K562 (cell line): ENCODE measurements at regions not wholly inside any gene's neighbourhood (a gene's known extent, or its start where the extent isn't known, plus 50 kb on each side); places are given as distances from the start of the nearest gene placed in this dataset.

Source experiments
- ATAC-seq: fragments of 200-7000 bp; cut with Tn5 transposase; 3 replicates; pipeline ENCODE4 v1.9.1; 2020; ENCODE audit warnings: moderate library complexity
- BruUV-seq: library from RNA; stranded (reverse); fragments of 400-500 nt; replicated peaks from 2 replicates; lab custom pipeline; 2021; lab: Mats Ljungman, UMichigan
- CTCF ChIA-PET: fragments of 300-600 bp; formaldehyde crosslinking; extraction: SDS; loops from one replicate; lab custom pipeline; 2021; ENCODE audit warnings: low intra/inter-chr PET ratio; lab: Yijun Ruan, JAX
- POLR2A ChIA-PET: fragments of 300-600, 350-650 bp; sonication (Branson Sonifier 250); formaldehyde crosslinking; extraction: SDS; loops from one replicate; lab custom pipeline; 2021; ENCODE audit warnings: antibody characterized with exemption, inconsistent platforms; lab: Yijun Ruan, JAX
- DNase-seq, 4 experiments: peaks; one replicate each; pipeline versions ENCODE4 v3.0.0 to v3.0.0-alpha.2; 2011 to 2018; ENCODE audit warnings: low spot score in 3 of 4, mixed read lengths in 3 of 4; ENCODE audit errors: extremely low read depth in 1 of 4
- FAIRE-seq: peaks from 2 replicates; lab custom pipeline; 2011; peaks lifted over from hg19 to GRCh38; lab: Jason Lieb, UNC
- H2AFZ ChIP-seq: 2 replicates; pipeline ENCODE4 v1.6.0; 2011; ENCODE audit warnings: low read depth, low read length, control low read depth, inconsistent platforms
- H3K27ac ChIP-seq: fragments of 200-600 bp; 3 replicates; pipeline ENCODE4 v1.8.0; 2011; ENCODE audit warnings: low read depth, mild to moderate bottlenecking, control low read depth, inconsistent platforms, low read length, moderate library complexity, mixed read lengths; ENCODE audit errors: extremely low read depth
- H3K27me3 ChIP-seq, 2 experiments: fragments of 300-600 bp in 1 of 2; 2 replicates in 1 of 2; 3 replicates in 1 of 2; pipeline versions ENCODE4 v1.6.0 to v1.8.0; 2011; ENCODE audit warnings: inconsistent platforms in 2 of 2, low read length in 2 of 2, mild to moderate bottlenecking in 1 of 2, mixed read lengths in 1 of 2, moderate library complexity in 1 of 2; ENCODE audit not compliant: control insufficient read depth in 2 of 2, insufficient read depth in 2 of 2
- H3K36me3 ChIP-seq: fragments of 300-600 bp; 3 replicates; pipeline ENCODE4 v1.8.0; 2011; ENCODE audit warnings: mild to moderate bottlenecking, low read length, inconsistent platforms; ENCODE audit not compliant: control insufficient read depth, insufficient read depth
- H3K4me1 ChIP-seq, 2 experiments: fragments of 200-600 bp in 1 of 2; replicated peaks in 1 of 2; 2 replicates in 1 of 2; 3 replicates in 1 of 2; pipeline versions ENCODE4 v1.5.1 to v1.8.0; 2011; ENCODE audit warnings: inconsistent platforms in 2 of 2, low read length in 2 of 2, mild to moderate bottlenecking in 1 of 2, mixed read lengths in 1 of 2, moderate library complexity in 1 of 2; ENCODE audit not compliant: control insufficient read depth in 2 of 2, insufficient read depth in 2 of 2
- H3K4me2 ChIP-seq: 2 replicates; pipeline ENCODE4 v1.6.1; 2011; ENCODE audit warnings: low read length, control low read depth, inconsistent platforms, mixed read lengths; ENCODE audit not compliant: insufficient read depth
- H3K4me3 ChIP-seq: fragments of 200-600 bp; sonication (generic), shearing (Covaris generic); 2 replicates; pipeline ENCODE4 v1.5.1; 2016; ENCODE audit warnings: control low read depth, inconsistent platforms
- H3K79me2 ChIP-seq: fragments of 200-600 bp; 3 replicates; pipeline ENCODE4 v1.8.0; 2011; ENCODE audit warnings: low read length, inconsistent platforms; ENCODE audit not compliant: control insufficient read depth, insufficient read depth
- H3K9ac ChIP-seq, 2 experiments: 2 replicates each; pipeline versions ENCODE4 v1.6.0 to v1.6.1; 2011; ENCODE audit warnings: low read depth in 2 of 2, low read length in 2 of 2, control low read depth in 1 of 2, inconsistent platforms in 1 of 2, mild to moderate bottlenecking in 1 of 2, mixed read lengths in 1 of 2; ENCODE audit not compliant: insufficient read depth in 1 of 2
- H3K9me1 ChIP-seq: one replicate; pipeline ENCODE4 v1.6.0; 2011; ENCODE audit warnings: inconsistent platforms, mild to moderate bottlenecking, low read length, moderate library complexity; ENCODE audit not compliant: control insufficient read depth, insufficient read depth
- H3K9me3 ChIP-seq: replicated peaks from 2 replicates; pipeline ENCODE4 v1.5.1; 2011; ENCODE audit warnings: low read depth, low read length, inconsistent platforms; ENCODE audit not compliant: control insufficient read depth, insufficient read depth
- H4K20me1 ChIP-seq: replicated peaks from 2 replicates; pipeline ENCODE4 v1.6.1; 2011; ENCODE audit warnings: low read length, inconsistent platforms, mixed read lengths; ENCODE audit not compliant: control insufficient read depth, insufficient read depth
- CHD1 ChIP-seq: fragments of 200-600 bp; sonication (generic); IDR thresholded peaks from one replicate; pipeline ENCODE4 v1.6.1; 2012; ENCODE audit warnings: mild to moderate bottlenecking, moderate library complexity, low read length, inconsistent platforms
- KAT8 ChIP-seq: fragments of 450-650 bp; IDR thresholded peaks from 2 replicates; pipeline ENCODE4 v1.6.1; 2016; ENCODE audit warnings: low read depth, mild to moderate bottlenecking
- KLF10 ChIP-seq: fragments of 250-450 bp; sonication (Bioruptor Pico); IDR thresholded peaks from 2 replicates; pipeline ENCODE4 v1.6.1; 2021; ENCODE audit warnings: matching md5 sums
- KLF16 ChIP-seq: IDR thresholded peaks from 2 replicates; pipeline ENCODE4 v1.6.1; 2016; ENCODE audit warnings: antibody characterized with exemption
- L3MBTL2 ChIP-seq: fragments of 450-650 bp; IDR thresholded peaks from 2 replicates; pipeline ENCODE4 v1.6.1; 2016; ENCODE audit warnings: mild to moderate bottlenecking, moderate library complexity
- NCOA6 ChIP-seq: fragments of 450-650 bp; IDR thresholded peaks from 2 replicates; pipeline ENCODE4 v1.6.1; 2017; ENCODE audit warnings: mild to moderate bottlenecking
- PHB2 ChIP-seq: fragments of 450-650 bp; IDR thresholded peaks from 2 replicates; pipeline ENCODE4 v1.6.1; 2017; ENCODE audit warnings: low read depth
- SNAPC5 ChIP-seq: fragments of 250-450 bp; sonication (Bioruptor Pico); IDR thresholded peaks from 2 replicates; pipeline ENCODE4 v1.8.0; 2021; ENCODE audit warnings: moderate library complexity, mild to moderate bottlenecking, inconsistent platforms
- TCFL5 ChIP-seq: fragments of 250-450 bp; sonication (Bioruptor Pico); conservative IDR thresholded peaks from 2 replicates; pipeline ENCODE4 v1.6.1; 2021; ENCODE audit warnings: mild to moderate bottlenecking, moderate library complexity, matching md5 sums
- TGIF2 ChIP-seq: sonication (generic); formaldehyde crosslinking; IDR thresholded peaks from 2 replicates; pipeline ENCODE4 v1.8.1; 2022; ENCODE audit warnings: mild to moderate bottlenecking, missing genetic modification reagents, moderate library complexity
- THRAP3 ChIP-seq: fragments of 450-650 bp; IDR thresholded peaks from 2 replicates; pipeline ENCODE4 v1.6.1; 2016; ENCODE audit warnings: mild to moderate bottlenecking, inconsistent platforms, borderline replicate concordance
- ZNF239 ChIP-seq: fragments of 250-450 bp; sonication (Bioruptor Pico); IDR thresholded peaks from 2 replicates; pipeline ENCODE4 v1.4.0; 2020; ENCODE audit warnings: mild to moderate bottlenecking
- WGBS: fragments of 100-300 bp; shearing (Covaris generic); methylation state at CpG from one replicate; pipeline ENCODE4 v1.1.6; 2016; ENCODE audit warnings: low coverage, mixed read lengths; ENCODE audit not compliant: insufficient coverage; ENCODE audit errors: missing lambda C conversion rate; 5-methylcytosine and 5-hydroxymethylcytosine counted together
- in situ Hi-C: fragments of 300-500 bp; cut with MboI; formaldehyde crosslinking; loops from 4 replicates; pipeline ENCODE4 v1.15.0; 2018; ENCODE audit warnings: inconsistent platforms, mixed read lengths
- intact Hi-C: fragments of 100-400 bp; cut with micrococcal nuclease; formaldehyde crosslinking; loops from 2 replicates; pipeline ENCODE4 v1.14.2; 2022
- TF ChIP-seq, protein P1 (sequence below): fragments of 250-450 bp; sonication (Bioruptor Pico); IDR thresholded peaks from 2 replicates; pipeline ENCODE4 v1.4.0; 2020

DNA sequence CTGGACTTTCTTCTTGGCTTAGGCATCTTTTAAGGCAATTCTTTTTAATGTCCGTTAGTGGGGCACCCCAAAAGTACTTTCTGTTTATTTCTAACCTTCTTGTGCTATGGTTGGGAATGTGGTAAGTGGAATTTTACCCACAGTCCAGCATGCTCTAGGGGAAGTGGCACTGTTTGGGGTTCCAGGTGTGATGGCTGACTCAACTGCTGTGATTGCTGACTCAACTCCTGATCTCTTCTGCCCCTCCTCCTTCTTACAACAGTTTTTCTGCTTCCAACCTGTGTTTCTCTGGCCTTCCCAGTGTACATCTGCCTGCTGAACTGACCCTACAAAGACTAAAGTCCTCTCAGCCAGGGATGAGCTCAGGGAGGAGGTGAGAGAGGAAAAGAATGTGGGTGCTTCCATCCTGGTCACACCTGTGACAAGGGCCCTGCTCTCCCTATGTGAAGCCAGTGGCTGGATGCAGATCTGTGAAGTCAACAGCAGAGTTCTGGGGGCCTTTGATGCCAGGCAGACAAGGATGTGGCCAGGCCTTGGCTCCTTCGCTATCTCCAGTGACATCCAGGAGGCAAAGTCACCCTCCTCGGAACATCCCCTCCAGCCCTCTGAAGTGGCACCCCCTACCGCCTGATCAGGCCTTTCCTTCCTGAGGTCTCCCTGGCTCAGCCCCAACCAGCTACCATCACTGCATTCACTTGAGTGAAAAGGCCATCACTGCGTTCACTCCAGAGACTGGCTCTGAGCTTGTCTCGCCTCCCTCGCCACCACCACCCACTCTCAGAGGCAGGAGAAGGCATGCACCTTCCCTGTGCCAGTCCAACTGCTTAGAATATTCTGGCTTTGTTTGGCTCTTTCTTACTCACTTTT is 72.2 kb downstream of the C5orf15 start (continued):
- TF ChIP-seq ZNF239: no peak
- no peak for TF ChIP-seq NCOA6
- no peak for TF ChIP-seq CHD1

- no peaks in the 10 kb centered on the region for H3K36me3 ChIP-seq
- H3K79me2 ChIP-seq: no peaks in the 10 kb centered on the region
- no peak overlapping the region for H3K27ac ChIP-seq
- ChIA-PET CTCF (no interaction called here), POLR2A (interaction anchor here (1.1 to 1.9 kb wide), 3 partner anchors 8 to 11 kb away, joined by 3 to 7 read pairs (median 5); no protein-coding TSS in a partner anchor)
- no peak overlapping the region for H3K4me2 ChIP-seq
- ATAC-seq: no peak
- no peak overlapping the region for H3K4me3 ChIP-seq
- FAIRE-seq: no peak
- no peak overlapping the region for H3K9ac ChIP-seq
- in situ Hi-C loops (no loop called here), intact Hi-C loops (no loop called here)
- 3% methylated on average over 5 of the region's 5 CpGs for WGBS
- no peak overlapping the region for H2AFZ ChIP-seq
- no peak for DNase-seq
- no peaks in the 10 kb centered on the region for H3K9me1 ChIP-seq
- H3K9me3 ChIP-seq: no peaks in the 10 kb centered on the region
- H3K4me1 ChIP-seq: peaks cover 0 to 3% of the 10 kb centered on the region in 2 experiments; a peak in 2 of 5 replicates
- H3K27me3 ChIP-seq: peaks cover 7 to 21% of the 10 kb centered on the region in 2 experiments; a peak in 3 of 5 replicates
- BruUV-seq: no TSS peak
- no peaks in the 10 kb centered on the region for H4K20me1 ChIP-seq
- TF ChIP-seq SNAPC5 (CRISPR knock-in tag) (no peak), KLF10 (CRISPR knock-in tag) (no peak), TCFL5 (CRISPR knock-in tag) (no peak), L3MBTL2 (no peak), KAT8 (no peak), PHB2 (no peak), TGIF2 (CRISPR knock-in tag) (no peak), KLF16 (no peak), THRAP3 (no peak)
- TF ChIP-seq, protein P1, sequence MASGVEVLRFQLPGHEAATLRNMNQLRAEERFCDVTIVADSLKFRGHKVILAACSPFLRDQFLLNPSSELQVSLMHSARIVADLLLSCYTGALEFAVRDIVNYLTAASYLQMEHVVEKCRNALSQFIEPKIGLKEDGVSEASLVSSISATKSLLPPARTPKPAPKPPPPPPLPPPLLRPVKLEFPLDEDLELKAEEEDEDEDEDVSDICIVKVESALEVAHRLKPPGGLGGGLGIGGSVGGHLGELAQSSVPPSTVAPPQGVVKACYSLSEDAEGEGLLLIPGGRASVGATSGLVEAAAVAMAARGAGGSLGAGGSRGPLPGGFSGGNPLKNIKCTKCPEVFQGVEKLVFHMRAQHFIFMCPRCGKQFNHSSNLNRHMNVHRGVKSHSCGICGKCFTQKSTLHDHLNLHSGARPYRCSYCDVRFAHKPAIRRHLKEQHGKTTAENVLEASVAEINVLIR (CRISPR knock-in tag): no peak
Measured at GRCh38 chr5:133894143-133894542, 74.3 kb downstream of the C5orf15 start.
